Calu3 (cell line): ENCODE measurements at regions not wholly inside any gene's neighbourhood (a gene's known extent, or its start where the extent isn't known, plus 50 kb on each side); places are given as distances from the start of the nearest gene placed in this dataset.

Experiments used
- BruUV-seq: library from RNA; stranded (reverse); fragments of 400-500 nt; replicated peaks from 2 replicates; lab custom pipeline; 2021; lab: Mats Ljungman, UMichigan
- CTCF ChIA-PET: fragments of 300-600 bp; sonication (Branson Sonifier 250); formaldehyde crosslinking; loops from one replicate; lab custom pipeline; 2022; ENCODE audit warnings: antibody characterized with exemption; lab: Charles Lee
- DNase-seq: peaks from one replicate; pipeline ENCODE4 v3.0.0; 2022
- H3K27ac Mint-ChIP-seq: one replicate; pipeline ENCODE4 v1.8.0; 2022; ENCODE audit warnings: mixed read lengths; ENCODE audit not compliant: unreplicated experiment
- H3K27me3 Mint-ChIP-seq: one replicate; pipeline ENCODE4 v1.8.0; 2022; ENCODE audit warnings: mixed read lengths; ENCODE audit not compliant: unreplicated experiment
- H3K36me3 Mint-ChIP-seq: one replicate; pipeline ENCODE4 v1.8.0; 2022; ENCODE audit warnings: mild to moderate bottlenecking, moderate library complexity, mixed read lengths; ENCODE audit not compliant: insufficient read depth, unreplicated experiment
- H3K4me1 Mint-ChIP-seq: one replicate; pipeline ENCODE4 v1.8.0; 2022; ENCODE audit warnings: mild to moderate bottlenecking, low read depth, mixed read lengths; ENCODE audit not compliant: unreplicated experiment
- H3K4me3 Mint-ChIP-seq: one replicate; pipeline ENCODE4 v1.8.0; 2022; ENCODE audit warnings: mild to moderate bottlenecking, low read depth, moderate library complexity, mixed read lengths; ENCODE audit not compliant: unreplicated experiment
- H3K9me3 Mint-ChIP-seq: one replicate; pipeline ENCODE4 v1.8.0; 2022; ENCODE audit warnings: low read depth, mixed read lengths; ENCODE audit not compliant: unreplicated experiment
- intact Hi-C: fragments of 100-400 bp; cut with micrococcal nuclease; formaldehyde crosslinking; loops from one replicate; pipeline ENCODE4 v1.10.0; 2022; ENCODE audit not compliant: unreplicated experiment
- TF ChIP-seq, protein P1 (sequence below): fragments of 200-600 bp; IDR thresholded peaks from one replicate; pipeline ENCODE4 v1.8.0; 2022; ENCODE audit warnings: antibody characterized with exemption; ENCODE audit not compliant: unreplicated experiment

DNA sequence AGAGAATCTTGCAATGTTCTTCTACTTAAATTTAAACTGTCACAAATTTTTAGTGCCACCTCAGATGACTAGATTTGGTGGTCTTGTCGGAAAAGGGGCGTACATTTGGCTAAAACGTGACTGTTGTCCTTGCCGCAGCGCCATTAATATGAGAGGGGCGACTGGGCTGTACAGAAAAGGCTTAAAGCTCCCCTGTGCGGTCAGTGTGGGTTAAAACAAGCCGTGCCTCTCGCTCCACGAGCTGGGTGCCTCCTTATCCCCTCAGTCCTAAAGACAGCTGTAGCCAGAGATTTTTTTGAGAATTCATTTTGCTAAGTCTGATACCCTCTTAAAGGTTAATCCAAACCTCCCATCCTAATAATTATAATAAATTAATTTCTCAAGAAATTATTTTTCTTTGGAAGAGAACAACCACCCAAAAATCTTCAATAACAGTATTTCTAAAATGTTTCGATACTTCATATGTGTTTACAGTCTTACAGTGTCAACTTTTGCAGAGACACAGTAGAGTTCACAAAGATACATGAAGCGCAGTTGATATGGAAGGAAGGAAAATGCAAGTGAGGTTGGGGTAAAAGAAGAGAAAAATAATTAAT is 68.6 kb downstream of the C7orf25 start:
- H3K9me3 Mint-ChIP-seq, result no peaks in the 10 kb centered on the region
- CTCF ChIA-PET, result interaction anchor here (1.0 to 2.0 kb wide), 4 partner anchors 33 to 903 kb away, joined by 3 to 15 read pairs (median 11); no protein-coding TSS in a partner anchor
- H3K27me3 Mint-ChIP-seq, result peaks cover 81% of the 10 kb centered on the region
- H3K4me1 Mint-ChIP-seq, result no peaks in the 10 kb centered on the region
- intact Hi-C loops, result no loop called here
- H3K4me3 Mint-ChIP-seq, result no peak overlapping the region
- no peaks in the 10 kb centered on the region for H3K36me3 Mint-ChIP-seq
- TF ChIP-seq, protein P1, sequence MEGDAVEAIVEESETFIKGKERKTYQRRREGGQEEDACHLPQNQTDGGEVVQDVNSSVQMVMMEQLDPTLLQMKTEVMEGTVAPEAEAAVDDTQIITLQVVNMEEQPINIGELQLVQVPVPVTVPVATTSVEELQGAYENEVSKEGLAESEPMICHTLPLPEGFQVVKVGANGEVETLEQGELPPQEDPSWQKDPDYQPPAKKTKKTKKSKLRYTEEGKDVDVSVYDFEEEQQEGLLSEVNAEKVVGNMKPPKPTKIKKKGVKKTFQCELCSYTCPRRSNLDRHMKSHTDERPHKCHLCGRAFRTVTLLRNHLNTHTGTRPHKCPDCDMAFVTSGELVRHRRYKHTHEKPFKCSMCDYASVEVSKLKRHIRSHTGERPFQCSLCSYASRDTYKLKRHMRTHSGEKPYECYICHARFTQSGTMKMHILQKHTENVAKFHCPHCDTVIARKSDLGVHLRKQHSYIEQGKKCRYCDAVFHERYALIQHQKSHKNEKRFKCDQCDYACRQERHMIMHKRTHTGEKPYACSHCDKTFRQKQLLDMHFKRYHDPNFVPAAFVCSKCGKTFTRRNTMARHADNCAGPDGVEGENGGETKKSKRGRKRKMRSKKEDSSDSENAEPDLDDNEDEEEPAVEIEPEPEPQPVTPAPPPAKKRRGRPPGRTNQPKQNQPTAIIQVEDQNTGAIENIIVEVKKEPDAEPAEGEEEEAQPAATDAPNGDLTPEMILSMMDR, result peak; percentile 53
- no peak overlapping the region for H3K27ac Mint-ChIP-seq
- BruUV-seq, result no TSS peak
- peak; percentile 56 for DNase-seq

DNA sequence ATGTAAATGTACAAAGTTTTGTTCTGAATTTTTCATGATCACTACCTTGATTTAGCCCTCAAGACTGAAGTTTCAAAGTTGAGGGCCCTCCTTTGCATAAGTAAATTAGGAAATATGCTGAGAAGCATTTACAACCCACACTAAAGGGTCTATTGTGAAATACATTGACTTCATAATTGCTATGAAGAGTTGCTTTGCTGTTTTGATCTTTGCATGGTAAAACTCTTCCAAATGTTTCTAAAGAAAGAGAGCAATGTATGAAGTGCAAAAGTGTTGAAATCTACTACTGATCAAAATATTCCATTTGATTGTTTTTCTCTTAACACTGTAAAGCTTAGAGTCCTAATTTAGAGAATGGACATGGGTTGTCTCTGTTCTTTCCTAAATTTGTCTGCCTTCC is 77.2 kb downstream of the C7orf25 start:
- no peaks in the 10 kb centered on the region for H3K9me3 Mint-ChIP-seq
- CTCF ChIA-PET, result interaction anchor here (1.6 kb wide), 1 partner anchor 42 kb away, joined by 4 read pairs; no protein-coding TSS in a partner anchor
- H3K27ac Mint-ChIP-seq, result no peak overlapping the region
- no peak for DNase-seq
- H3K27me3 Mint-ChIP-seq, result peaks cover 43% of the 10 kb centered on the region
- intact Hi-C loops, result no loop called here
- TF ChIP-seq, protein P1, result no peak
- no peak overlapping the region for H3K4me3 Mint-ChIP-seq
- no peaks in the 10 kb centered on the region for H3K4me1 Mint-ChIP-seq
- H3K36me3 Mint-ChIP-seq, result no peaks in the 10 kb centered on the region
- no TSS peak for BruUV-seq

DNA sequence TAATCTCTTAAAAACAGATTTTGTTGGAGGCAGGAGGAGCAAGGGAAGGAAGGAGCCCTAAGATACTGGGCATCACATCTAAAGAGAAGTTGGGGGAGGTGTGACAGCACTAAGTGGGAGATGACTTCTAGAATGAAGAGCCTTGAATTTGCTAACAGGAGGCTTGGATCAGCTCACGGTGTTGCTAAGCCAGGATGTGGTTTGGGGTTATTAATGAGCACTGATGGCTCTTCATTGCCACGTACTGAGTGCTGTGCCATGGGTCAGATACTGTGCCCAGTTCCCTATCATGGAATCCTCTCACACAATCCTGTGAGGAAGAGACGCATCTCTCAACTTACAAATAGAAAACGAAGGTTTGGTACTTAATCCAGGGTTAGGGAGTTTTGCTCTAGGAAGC is 78.5 kb downstream of the C7orf25 start:
- CTCF ChIA-PET, result no interaction called here
- Mint-ChIP-seq H3K27me3 (peaks cover 52% of the 10 kb centered on the region), H3K9me3 (no peaks in the 10 kb centered on the region), H3K27ac (no peak overlapping the region), H3K4me3 (no peak overlapping the region), H3K4me1 (no peaks in the 10 kb centered on the region), H3K36me3 (no peaks in the 10 kb centered on the region)
- BruUV-seq, result no TSS peak
- TF ChIP-seq, protein P1, result no peak
- DNase-seq, result no peak
- intact Hi-C loops, result no loop called here

GRCh38 chr7:42832667-42833066 is 79.2 kb downstream of the C7orf25 start:
- H3K9me3 Mint-ChIP-seq, result no peaks in the 10 kb centered on the region
- no TSS peak for BruUV-seq
- CTCF ChIA-PET, result no interaction called here
- no peaks in the 10 kb centered on the region for H3K4me1 Mint-ChIP-seq
- TF ChIP-seq, protein P1, result no peak
- H3K27ac Mint-ChIP-seq, result no peak overlapping the region
- intact Hi-C loops, result loop anchor here (1.0 kb wide), 1 partner anchor 891 kb away; no protein-coding TSS in a partner anchor
- DNase-seq, result no peak
- H3K27me3 Mint-ChIP-seq, result peaks cover 57% of the 10 kb centered on the region
- no peaks in the 10 kb centered on the region for H3K36me3 Mint-ChIP-seq
- H3K4me3 Mint-ChIP-seq, result no peak overlapping the region
